K562 (cell line): ENCODE measurements at regions not wholly inside any gene's neighbourhood (a gene's known extent, or its start where the extent isn't known, plus 50 kb on each side); places are given as distances from the start of the nearest gene placed in this dataset.

Experiments used
- CTCF ChIP-seq, 3 experiments: IDR thresholded peaks in 2 of 3; conservative IDR thresholded peaks in 1 of 3; 2 replicates each; pipeline ENCODE4 v1.5.1; 2011 to 2012; ENCODE audit warnings: low read length in 3 of 3, mild to moderate bottlenecking in 3 of 3, control low read depth in 2 of 3, improper control_type of control experiment in 1 of 3, inconsistent platforms in 1 of 3, low read depth in 1 of 3, mixed read lengths in 1 of 3, moderate library complexity in 1 of 3; ENCODE audit not compliant: insufficient read depth in 2 of 3
- HMG20A ChIP-seq: fragments of 450-650 bp; formaldehyde crosslinking; conservative IDR thresholded peaks from 2 replicates; pipeline ENCODE4 v1.4.0; 2020; ENCODE audit warnings: mild to moderate bottlenecking, mixed read lengths
- KLF6 ChIP-seq: fragments of 250-450 bp; sonication (Bioruptor Pico); IDR thresholded peaks from 2 replicates; pipeline ENCODE4 v1.4.0; 2020; ENCODE audit warnings: mild to moderate bottlenecking, moderate library complexity, borderline replicate concordance
- MNT ChIP-seq, 2 experiments: fragments of 450-650 bp; conservative IDR thresholded peaks; 2 replicates each; pipeline ENCODE4 v1.6.1; 2017; ENCODE audit warnings: mild to moderate bottlenecking in 2 of 2, moderate library complexity in 2 of 2
- SETDB1 ChIP-seq: IDR thresholded peaks from one replicate; pipeline ENCODE4 v1.6.1; 2012; ENCODE audit warnings: low read length, control low read depth, inconsistent platforms

- TF ChIP-seq KLF6 (CRISPR knock-in tag) (no peak), SETDB1 (no peak), CTCF (IDR thresholded peaks at IDR 0.05 in 2 of 3, conservative IDR thresholded peaks at IDR 0.05 in 1 of 3; ENCODE audit: insufficient read depth in 2 of 3, low read depth in 1 of 3, low read length in 3 of 3) (no peak), MNT (conservative IDR thresholded peaks at IDR 0.05) (no peak), HMG20A (CRISPR knock-in tag) (no peak)
Measured at GRCh38 chr1:209461168-209461567, 122.3 kb upstream of the CAMK1G start.
